H1 (cell line): ENCODE measurements at regions not wholly inside any gene's neighbourhood (a gene's known extent, or its start where the extent isn't known, plus 50 kb on each side); places are given as distances from the start of the nearest gene placed in this dataset.

Source experiments
- FOSL1 ChIP-seq: IDR thresholded peaks from 2 replicates; pipeline ENCODE4 v1.6.1; 2011; ENCODE audit warnings: mild to moderate bottlenecking, low read depth, low read length, moderate library complexity; ENCODE audit not compliant: insufficient read depth
- SAP30 ChIP-seq: fragments of 300-600 bp; sonication (generic); IDR thresholded peaks from 2 replicates; pipeline ENCODE4 v1.7.1; 2012; ENCODE audit warnings: low read length, moderate library complexity, mild to moderate bottlenecking, inconsistent platforms; ENCODE audit not compliant: insufficient read depth, insufficient replicate concordance
- TAF7 ChIP-seq: optimal IDR thresholded peaks from 2 replicates; pipeline ENCODE3; 2011; ENCODE audit warnings: low read depth, mild to moderate bottlenecking, inconsistent platforms, low read length, moderate library complexity, borderline replicate concordance

- no peak for TF ChIP-seq TAF7
- TF ChIP-seq FOSL1 = no peak
- TF ChIP-seq SAP30 = no peak
Observed at GRCh38 chrX:121761845-121762244, 714.4 kb downstream of the GLUD2 start (continued).
